Activated CD8-positive, alpha-beta memory T cell treated with anti-CD3 and anti-CD28 coated beads, Interleukin-2, amount 50 U/mL, for 24 hours (primary cell): ENCODE measurements at regions not wholly inside any gene's neighbourhood (a gene's known extent, or its start where the extent isn't known, plus 50 kb on each side); places are given as distances from the start of the nearest gene placed in this dataset.
"Not testable (repeated sequence)": the region's sequence is repeated elsewhere in the genome, so short reads cannot be mapped to it uniquely, and the experiment has no call there.

Experiments used
- DNase-seq: peaks from one replicate; pipeline ENCODE4 v3.0.0-alpha.2; 2020; ENCODE audit errors: extremely low read depth

DNA sequence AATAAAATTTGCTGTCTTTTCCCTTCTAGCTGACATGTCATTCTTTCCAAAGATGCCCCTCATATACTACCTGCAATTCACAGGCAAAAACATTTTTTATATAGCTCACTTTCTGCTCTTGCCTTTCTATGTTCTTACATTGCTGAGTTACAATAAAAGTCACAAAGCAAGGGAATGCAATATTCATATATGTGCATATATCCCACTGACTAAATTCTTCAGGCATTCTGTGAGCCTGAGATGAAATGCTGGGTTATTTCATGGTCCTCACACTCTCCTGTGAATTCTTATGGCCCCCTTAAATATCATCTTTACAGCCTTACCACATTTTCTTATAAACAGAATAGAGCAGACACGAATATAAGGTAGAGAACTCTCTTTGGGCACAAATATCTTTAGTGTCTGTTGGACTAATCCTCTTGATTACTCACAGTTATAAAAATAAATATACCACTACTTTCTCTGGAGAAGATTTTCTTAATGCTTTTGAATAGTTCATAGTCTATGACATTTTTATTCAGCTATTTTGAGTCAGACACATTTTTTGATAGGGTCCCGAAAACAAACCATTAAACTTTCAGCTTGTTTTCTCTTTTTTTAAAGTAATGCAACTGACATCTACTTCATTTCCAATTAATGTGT is 84.1 kb upstream of the H2AZ1 start:
- DNase-seq, result no peak

GRCh38 chr4:100026066-100026465 is 76.0 kb upstream of the H2AZ1 start:
- no peak for DNase-seq

GRCh38 chr4:100023800-100024199 is 73.7 kb upstream of the H2AZ1 start:
- no peak for DNase-seq

DNA sequence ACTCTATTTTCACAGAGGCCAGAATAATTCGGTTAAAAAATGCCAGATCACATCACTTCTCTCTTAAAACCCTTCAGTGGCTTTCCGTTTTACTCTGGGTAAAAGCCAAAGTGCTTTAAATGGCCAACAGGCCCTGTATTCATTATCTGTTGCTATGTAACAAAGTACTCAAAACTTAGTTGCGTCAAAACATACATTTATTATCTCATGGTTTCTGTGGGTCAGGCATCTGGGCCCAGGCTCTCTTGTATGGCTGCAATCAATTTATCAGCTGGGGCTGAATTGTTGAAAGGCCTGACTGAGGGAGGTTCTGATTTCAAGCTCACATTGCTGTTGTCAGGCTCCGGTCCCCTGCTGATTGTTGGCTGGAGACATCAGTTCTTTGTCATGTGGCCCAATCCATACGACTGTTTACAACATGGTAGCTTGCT is 72.7 kb upstream of the H2AZ1 start:
- no peak for DNase-seq

GRCh38 chr4:100019821-100020220 is 69.7 kb upstream of the H2AZ1 start:
- no peak for DNase-seq

DNA sequence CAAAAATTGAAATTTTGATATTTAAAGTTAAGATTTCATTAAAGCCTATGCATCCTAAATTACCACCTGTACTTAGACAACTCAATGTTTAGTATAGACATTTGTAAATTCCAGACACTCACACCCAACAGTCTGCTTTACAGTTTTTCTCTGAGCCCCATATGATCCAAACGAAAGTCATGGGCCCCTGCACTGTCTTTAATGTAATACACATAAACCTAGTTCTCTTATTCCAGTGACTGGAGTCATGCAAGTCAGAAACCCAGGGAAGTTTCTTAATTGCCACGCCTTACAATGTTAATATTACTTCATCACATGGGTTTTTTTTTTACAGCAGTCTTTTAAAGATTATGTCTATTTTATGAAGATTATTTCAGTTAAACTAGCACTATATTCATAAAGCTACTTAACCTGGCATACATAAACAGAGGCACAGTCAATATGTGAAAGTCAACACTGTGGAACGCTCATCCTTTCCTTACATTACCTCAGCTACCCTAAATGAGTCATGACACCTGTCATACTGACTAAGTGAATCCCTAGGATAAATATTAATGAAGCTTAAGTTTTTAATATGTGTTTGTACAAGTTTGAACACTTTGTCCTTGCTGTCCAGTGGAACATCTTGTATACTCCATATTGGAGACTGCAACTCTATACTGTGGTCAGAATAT is 67.7 kb upstream of the H2AZ1 start:
- no peak for DNase-seq

- no peak for DNase-seq
Measured at GRCh38 chr4:100016191-100016590, 66.1 kb upstream of the H2AZ1 start.

DNA sequence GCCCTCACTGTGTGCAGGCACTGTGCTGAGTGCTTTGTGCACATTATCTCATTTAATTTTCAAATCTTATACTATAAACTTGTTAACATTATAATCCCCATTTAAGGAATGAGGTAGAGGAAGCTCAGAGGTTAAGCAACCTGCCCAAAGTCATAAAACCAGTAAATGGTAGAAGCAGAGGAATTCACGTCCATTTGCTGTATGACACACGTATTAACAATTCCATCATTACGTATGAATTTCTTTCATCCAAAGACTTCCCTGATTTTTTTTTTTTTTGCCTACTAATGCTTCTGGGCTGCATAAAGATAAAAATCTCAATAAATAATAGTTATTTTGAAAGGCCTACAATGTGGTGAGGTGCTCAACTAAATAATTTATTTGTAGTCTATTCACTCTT is 64.5 kb upstream of the H2AZ1 start:
- no peak for DNase-seq

GRCh38 chr4:100009490-100009889 is 59.4 kb upstream of the H2AZ1 start:
- no peak for DNase-seq

DNA sequence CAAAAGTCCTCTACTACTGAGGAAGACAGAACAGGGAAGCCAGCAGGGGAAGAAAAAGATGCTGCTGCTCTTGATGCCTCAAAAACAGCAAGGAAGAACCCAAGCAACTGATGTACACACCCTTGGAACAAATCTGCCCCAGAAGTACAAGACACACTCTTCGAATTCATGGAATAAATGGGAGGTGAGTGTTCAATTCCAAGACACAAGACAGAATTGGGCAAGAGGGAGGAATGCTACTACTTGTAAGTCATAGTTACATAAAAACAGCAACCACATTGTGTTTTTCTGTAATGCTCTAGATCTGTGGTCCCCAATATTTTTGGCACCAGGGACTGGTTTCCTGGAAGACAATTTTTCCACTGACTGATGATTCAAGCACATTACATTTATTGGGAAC is 58.0 kb upstream of the H2AZ1 start:
- DNase-seq, result no peak

DNA sequence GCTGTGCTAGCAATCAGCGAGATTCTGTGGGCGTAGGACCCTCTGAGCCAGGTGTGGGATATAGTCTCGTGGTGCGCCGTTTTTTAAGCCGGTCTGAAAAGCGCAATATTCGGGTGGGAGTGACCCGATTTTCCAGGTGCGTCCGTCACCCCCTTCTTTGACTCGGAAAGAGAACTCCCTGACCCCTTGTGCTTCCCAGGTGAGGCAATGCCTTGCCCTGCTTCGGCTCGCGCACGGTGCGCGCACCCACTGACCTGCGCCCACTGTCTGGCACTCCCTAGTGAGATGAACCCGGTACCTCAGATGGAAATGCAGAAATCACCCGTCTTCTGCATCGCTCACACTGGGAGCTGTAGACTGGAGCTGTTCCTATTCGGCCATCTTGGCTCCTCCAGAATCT is 56.1 kb upstream of the H2AZ1 start:
- DNase-seq, result not testable (repeated sequence)
